Mammary epithelial cell (primary cell): ENCODE measurements at regions not wholly inside any gene's neighbourhood (a gene's known extent, or its start where the extent isn't known, plus 50 kb on each side); places are given as distances from the start of the nearest gene placed in this dataset.

ENCODE experiments used
- CTCF ChIP-seq, 2 donors: IDR thresholded peaks in 1 of 2; conservative IDR thresholded peaks in 1 of 2; 2 replicates each; pipeline ENCODE4 v1.5.1; 2011 to 2012; ENCODE audit warnings: inconsistent platforms in 2 of 2, low read length in 2 of 2, mild to moderate bottlenecking in 2 of 2, control low read depth in 1 of 2, low read depth in 1 of 2; ENCODE audit not compliant: insufficient read depth in 1 of 2; ENCODE audit errors: extremely low read depth in 1 of 2
- EZH2 ChIP-seq: IDR thresholded peaks from 2 replicates; pipeline ENCODE4 v1.6.1; 2012; ENCODE audit warnings: low read length, inconsistent platforms, borderline replicate concordance

GRCh38 chr4:123308667-123309066 is 87.9 kb upstream of the SPRY1 start:
- TF ChIP-seq CTCF (conservative IDR thresholded peaks at IDR 0.05 in 1 of 2, IDR thresholded peaks at IDR 0.05 in 1 of 2; ENCODE audit: extremely low read depth in 1 of 2, insufficient read depth in 1 of 2, low read depth in 1 of 2, low read length in 2 of 2) (no peak), EZH2 (no peak)
